MM.1S (cell line): ENCODE measurements at regions not wholly inside any gene's neighbourhood (a gene's known extent, or its start where the extent isn't known, plus 50 kb on each side); places are given as distances from the start of the nearest gene placed in this dataset.

ENCODE experiments used
- DNase-seq: peaks from one replicate; pipeline ENCODE4 v3.0.0-alpha.2; 2015
- H2AFZ ChIP-seq: fragments of 300-600 bp; sonication (generic); 2 replicates; pipeline ENCODE4 v1.6.0; 2016; ENCODE audit warnings: antibody characterized with exemption, low read length
- H3F3A ChIP-seq: fragments of 300-600 bp; sonication (generic); 2 replicates; pipeline ENCODE4 v1.6.1; 2016; ENCODE audit warnings: mild to moderate bottlenecking, antibody characterized with exemption, low read length, moderate library complexity, mixed read lengths; ENCODE audit not compliant: insufficient read depth
- H3K27ac ChIP-seq: fragments of 300-600 bp; sonication (generic); 2 replicates; pipeline ENCODE4 v1.5.1; 2016; ENCODE audit warnings: mild to moderate bottlenecking, low read length
- H3K27me3 ChIP-seq: fragments of 300-600 bp; sonication (generic); replicated peaks from 2 replicates; pipeline ENCODE4 v1.6.0; 2016; ENCODE audit warnings: low read length; ENCODE audit not compliant: insufficient read depth
- H3K36me3 ChIP-seq: fragments of 300-600 bp; sonication (generic); replicated peaks from 2 replicates; pipeline ENCODE4 v1.6.1; 2016; ENCODE audit warnings: mild to moderate bottlenecking, low read length, mixed read lengths; ENCODE audit not compliant: insufficient read depth
- H3K4me1 ChIP-seq: fragments of 300-600 bp; sonication (generic); 2 replicates; pipeline ENCODE4 v1.6.1; 2016; ENCODE audit warnings: low read length, mixed read lengths
- H3K4me2 ChIP-seq: fragments of 300-600 bp; sonication (generic); 2 replicates; pipeline ENCODE4 v1.6.0; 2016; ENCODE audit warnings: low read depth, low read length
- H3K4me3 ChIP-seq: fragments of 300-600 bp; sonication (generic); 2 replicates; pipeline ENCODE4 v1.5.1; 2016; ENCODE audit warnings: low read length, mixed read lengths
- H3K79me2 ChIP-seq: fragments of 300-600 bp; sonication (generic); 2 replicates; pipeline ENCODE4 v1.6.1; 2016; ENCODE audit warnings: mixed run types, low read length, mixed read lengths
- H3K9ac ChIP-seq: fragments of 300-600 bp; sonication (generic); 2 replicates; pipeline ENCODE4 v1.6.1; 2016; ENCODE audit warnings: low read length, mixed read lengths
- H3K9me2 ChIP-seq: fragments of 300-600 bp; sonication (generic); replicated peaks from 2 replicates; pipeline ENCODE4 v1.6.1; 2016; ENCODE audit warnings: mild to moderate bottlenecking, low read length, mixed read lengths; ENCODE audit not compliant: insufficient read depth
- H3K9me3 ChIP-seq: fragments of 300-600 bp; sonication (generic); replicated peaks from 2 replicates; pipeline ENCODE4 v1.6.1; 2016; ENCODE audit warnings: mild to moderate bottlenecking, low read length, mixed read lengths; ENCODE audit not compliant: insufficient read depth
- H4K20me1 ChIP-seq: fragments of 300-600 bp; sonication (generic); 2 replicates; pipeline ENCODE4 v1.6.1; 2016; ENCODE audit warnings: mild to moderate bottlenecking, low read length, moderate library complexity, mixed read lengths; ENCODE audit not compliant: insufficient read depth
- EZH2 ChIP-seq: fragments of 300-600 bp; sonication (generic); optimal IDR thresholded peaks from 2 replicates; pipeline ENCODE3; 2017; ENCODE audit warnings: low read depth, mild to moderate bottlenecking, antibody characterized with exemption, low read length, mixed read lengths
- EZH2phosphoT487 ChIP-seq: fragments of 300-600 bp; sonication (generic); IDR thresholded peaks from 2 replicates; pipeline ENCODE4 v1.6.1; 2018; ENCODE audit warnings: antibody characterized with exemption, low read length
- TF ChIP-seq, protein P1 (sequence below): fragments of 300-600 bp; sonication (generic); IDR thresholded peaks from 2 replicates; pipeline ENCODE4 v1.5.1; 2016; ENCODE audit warnings: antibody characterized with exemption, low read length, mixed read lengths

DNA sequence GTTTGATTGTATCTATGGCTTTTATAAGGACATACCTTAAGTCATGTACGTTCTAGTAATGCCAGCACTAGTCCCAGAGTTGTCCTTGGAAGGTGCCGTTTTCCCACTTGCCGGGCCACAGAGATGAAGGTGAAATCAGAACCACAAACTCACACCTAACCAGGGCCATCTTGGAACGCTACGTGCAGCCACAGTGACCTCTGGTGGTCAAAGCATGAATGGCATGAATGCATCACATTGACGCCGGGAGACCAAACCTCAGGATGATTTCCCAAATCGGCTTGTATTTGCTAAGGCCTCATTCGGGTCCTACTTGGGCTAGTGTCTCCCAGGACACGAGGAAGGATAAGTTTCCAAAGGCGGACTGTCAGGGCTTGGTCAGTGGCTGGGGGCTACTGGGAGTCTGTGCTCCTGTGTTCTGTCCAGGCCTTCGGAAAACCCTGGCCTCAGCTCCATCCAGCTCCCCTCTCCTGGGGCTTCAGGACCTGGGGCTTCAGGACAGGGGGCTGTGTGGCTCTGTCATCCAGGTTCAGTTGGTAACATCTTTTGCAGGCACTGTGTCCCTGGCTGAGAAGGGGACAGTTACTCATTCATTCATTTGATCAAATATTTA, 260.5 kb downstream of the PRDM2 start:
- peak; percentile 72 for DNase-seq
- H3F3A ChIP-seq: no peaks in the 10 kb centered on the region
- no peaks in the 10 kb centered on the region for H3K27me3 ChIP-seq
- TF ChIP-seq, protein P1, sequence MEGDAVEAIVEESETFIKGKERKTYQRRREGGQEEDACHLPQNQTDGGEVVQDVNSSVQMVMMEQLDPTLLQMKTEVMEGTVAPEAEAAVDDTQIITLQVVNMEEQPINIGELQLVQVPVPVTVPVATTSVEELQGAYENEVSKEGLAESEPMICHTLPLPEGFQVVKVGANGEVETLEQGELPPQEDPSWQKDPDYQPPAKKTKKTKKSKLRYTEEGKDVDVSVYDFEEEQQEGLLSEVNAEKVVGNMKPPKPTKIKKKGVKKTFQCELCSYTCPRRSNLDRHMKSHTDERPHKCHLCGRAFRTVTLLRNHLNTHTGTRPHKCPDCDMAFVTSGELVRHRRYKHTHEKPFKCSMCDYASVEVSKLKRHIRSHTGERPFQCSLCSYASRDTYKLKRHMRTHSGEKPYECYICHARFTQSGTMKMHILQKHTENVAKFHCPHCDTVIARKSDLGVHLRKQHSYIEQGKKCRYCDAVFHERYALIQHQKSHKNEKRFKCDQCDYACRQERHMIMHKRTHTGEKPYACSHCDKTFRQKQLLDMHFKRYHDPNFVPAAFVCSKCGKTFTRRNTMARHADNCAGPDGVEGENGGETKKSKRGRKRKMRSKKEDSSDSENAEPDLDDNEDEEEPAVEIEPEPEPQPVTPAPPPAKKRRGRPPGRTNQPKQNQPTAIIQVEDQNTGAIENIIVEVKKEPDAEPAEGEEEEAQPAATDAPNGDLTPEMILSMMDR: peak; percentile 98
- no peak for TF ChIP-seq EZH2
- no peak for TF ChIP-seq EZH2phosphoT487
- H3K9me2 ChIP-seq: no peaks in the 10 kb centered on the region
- no peaks in the 10 kb centered on the region for H3K79me2 ChIP-seq
- H3K4me2 ChIP-seq: no peak overlapping the region
- H2AFZ ChIP-seq: 0 out of 2 replicates have a peak overlapping the region, but pooled peaks have one; percentile 13
- H3K36me3 ChIP-seq: no peaks in the 10 kb centered on the region
- H3K9me3 ChIP-seq: no peaks in the 10 kb centered on the region
- no peaks in the 10 kb centered on the region for H4K20me1 ChIP-seq
- no peak overlapping the region for H3K4me3 ChIP-seq
- no peak overlapping the region for H3K9ac ChIP-seq
- no peak overlapping the region for H3K27ac ChIP-seq
- H3K4me1 ChIP-seq: 0 out of 2 replicates have a peak, but pooled peaks cover 3% of the 10 kb centered on the region

- no peaks in the 10 kb centered on the region for H3K9me3 ChIP-seq
- no peaks in the 10 kb centered on the region for H4K20me1 ChIP-seq
- H2AFZ ChIP-seq: no peak overlapping the region
- H3F3A ChIP-seq: peaks cover 24% of the 10 kb centered on the region
- no peaks in the 10 kb centered on the region for H3K9me2 ChIP-seq
- no peak overlapping the region for H3K9ac ChIP-seq
- DNase-seq: no peak
- H3K36me3 ChIP-seq: no peaks in the 10 kb centered on the region
- peaks cover 31% of the 10 kb centered on the region for H3K4me1 ChIP-seq
- H3K79me2 ChIP-seq: no peaks in the 10 kb centered on the region
- H3K4me2 ChIP-seq: no peak overlapping the region
- H3K4me3 ChIP-seq: no peak overlapping the region
- TF ChIP-seq, protein P1: no peak
- TF ChIP-seq EZH2: no peak
- no peak for TF ChIP-seq EZH2phosphoT487
- no peak overlapping the region for H3K27ac ChIP-seq
- H3K27me3 ChIP-seq: no peaks in the 10 kb centered on the region
Observed at GRCh38 chr1:13964768-13965167, 264.8 kb downstream of the PRDM2 start.

- H3F3A ChIP-seq: peaks cover 24% of the 10 kb centered on the region
- DNase-seq: peak; percentile 66
- no peak overlapping the region for H3K4me3 ChIP-seq
- H3K79me2 ChIP-seq: no peaks in the 10 kb centered on the region
- no peak overlapping the region for H3K4me2 ChIP-seq
- no peaks in the 10 kb centered on the region for H3K9me2 ChIP-seq
- H3K9ac ChIP-seq: no peak overlapping the region
- H3K36me3 ChIP-seq: no peaks in the 10 kb centered on the region
- H4K20me1 ChIP-seq: no peaks in the 10 kb centered on the region
- peaks cover 31% of the 10 kb centered on the region for H3K4me1 ChIP-seq
- H2AFZ ChIP-seq: no peak overlapping the region
- H3K9me3 ChIP-seq: no peaks in the 10 kb centered on the region
- H3K27ac ChIP-seq: no peak overlapping the region
- no peak for TF ChIP-seq EZH2
- no peak for TF ChIP-seq EZH2phosphoT487
- TF ChIP-seq, protein P1: peak; percentile 76
- no peaks in the 10 kb centered on the region for H3K27me3 ChIP-seq
Observed at GRCh38 chr1:13965770-13966398, 265.9 kb downstream of the PRDM2 start.
